ENCODE measurements at regions not wholly inside any gene's neighbourhood (a gene's known extent, or its start where the extent isn't known, plus 50 kb on each side); places are given as distances from the start of the nearest gene placed in this dataset.

DNA sequence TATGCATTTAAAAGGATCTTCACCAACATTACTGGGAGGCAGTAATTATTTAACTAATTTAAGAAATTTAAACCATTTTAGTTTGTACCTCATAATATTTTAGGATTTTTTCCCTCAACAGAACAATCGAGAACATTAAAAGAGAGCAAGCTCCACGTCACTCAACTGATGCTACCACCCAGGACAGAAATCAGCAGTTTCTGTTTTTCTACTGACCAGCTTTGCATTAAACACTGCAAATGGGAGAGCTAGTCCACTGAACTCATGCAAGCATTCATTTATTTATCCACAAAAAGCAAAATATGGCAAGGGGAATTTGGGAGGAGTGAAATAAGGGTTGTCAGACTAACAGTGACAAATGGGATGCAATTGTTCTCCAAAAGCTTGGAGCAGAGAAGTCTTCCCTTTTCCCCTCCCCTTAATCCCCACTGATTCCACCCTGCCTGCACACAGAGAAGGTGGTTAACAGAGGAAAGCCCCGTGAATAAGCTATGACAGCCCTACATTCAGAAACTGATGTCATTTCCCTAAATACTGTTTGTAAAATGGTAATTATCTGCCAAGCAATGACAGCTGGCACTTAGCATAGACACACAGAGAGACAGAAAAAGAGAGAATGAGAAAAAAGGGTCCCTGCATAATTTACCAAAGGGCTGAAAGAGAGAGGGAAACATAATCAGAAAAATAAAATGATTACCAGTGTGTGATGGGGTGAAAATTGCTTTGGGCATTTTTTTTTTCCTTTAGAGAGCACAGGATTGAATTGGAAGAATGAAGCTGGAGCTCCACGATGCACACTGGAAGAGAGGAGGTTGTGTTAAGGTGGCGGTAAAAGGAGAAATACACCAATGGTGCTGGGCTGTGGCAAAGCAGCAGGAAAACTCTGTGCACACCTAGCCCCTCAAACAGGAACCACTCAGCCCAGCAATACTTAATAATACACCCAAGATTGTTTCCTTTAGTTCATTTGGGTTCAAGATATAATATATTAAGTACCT, 777.4 kb downstream of the TUSC7 start:
- TF ChIP-seq, protein P1, sequence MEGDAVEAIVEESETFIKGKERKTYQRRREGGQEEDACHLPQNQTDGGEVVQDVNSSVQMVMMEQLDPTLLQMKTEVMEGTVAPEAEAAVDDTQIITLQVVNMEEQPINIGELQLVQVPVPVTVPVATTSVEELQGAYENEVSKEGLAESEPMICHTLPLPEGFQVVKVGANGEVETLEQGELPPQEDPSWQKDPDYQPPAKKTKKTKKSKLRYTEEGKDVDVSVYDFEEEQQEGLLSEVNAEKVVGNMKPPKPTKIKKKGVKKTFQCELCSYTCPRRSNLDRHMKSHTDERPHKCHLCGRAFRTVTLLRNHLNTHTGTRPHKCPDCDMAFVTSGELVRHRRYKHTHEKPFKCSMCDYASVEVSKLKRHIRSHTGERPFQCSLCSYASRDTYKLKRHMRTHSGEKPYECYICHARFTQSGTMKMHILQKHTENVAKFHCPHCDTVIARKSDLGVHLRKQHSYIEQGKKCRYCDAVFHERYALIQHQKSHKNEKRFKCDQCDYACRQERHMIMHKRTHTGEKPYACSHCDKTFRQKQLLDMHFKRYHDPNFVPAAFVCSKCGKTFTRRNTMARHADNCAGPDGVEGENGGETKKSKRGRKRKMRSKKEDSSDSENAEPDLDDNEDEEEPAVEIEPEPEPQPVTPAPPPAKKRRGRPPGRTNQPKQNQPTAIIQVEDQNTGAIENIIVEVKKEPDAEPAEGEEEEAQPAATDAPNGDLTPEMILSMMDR (IDR thresholded peaks at IDR 0.05; ENCODE audit: insufficient read depth, low read depth, low read length): no peak
- TF ChIP-seq EZH2 (IDR thresholded peaks at IDR 0.05; ENCODE audit: insufficient read depth, low read length): no peak

Data from astrocyte (in vitro differentiated cells and primary cell).